ENCODE measurements at regions not wholly inside any gene's neighbourhood (a gene's known extent, or its start where the extent isn't known, plus 50 kb on each side); places are given as distances from the start of the nearest gene placed in this dataset.
"Not testable (repeated sequence)": the region's sequence is repeated elsewhere in the genome, so short reads cannot be mapped to it uniquely, and the experiment has no call there.

- TF ChIP-seq POLR2A, EP300 (IDR thresholded peaks at IDR 0.05): not testable (repeated sequence)
- TF ChIP-seq, protein P1, sequence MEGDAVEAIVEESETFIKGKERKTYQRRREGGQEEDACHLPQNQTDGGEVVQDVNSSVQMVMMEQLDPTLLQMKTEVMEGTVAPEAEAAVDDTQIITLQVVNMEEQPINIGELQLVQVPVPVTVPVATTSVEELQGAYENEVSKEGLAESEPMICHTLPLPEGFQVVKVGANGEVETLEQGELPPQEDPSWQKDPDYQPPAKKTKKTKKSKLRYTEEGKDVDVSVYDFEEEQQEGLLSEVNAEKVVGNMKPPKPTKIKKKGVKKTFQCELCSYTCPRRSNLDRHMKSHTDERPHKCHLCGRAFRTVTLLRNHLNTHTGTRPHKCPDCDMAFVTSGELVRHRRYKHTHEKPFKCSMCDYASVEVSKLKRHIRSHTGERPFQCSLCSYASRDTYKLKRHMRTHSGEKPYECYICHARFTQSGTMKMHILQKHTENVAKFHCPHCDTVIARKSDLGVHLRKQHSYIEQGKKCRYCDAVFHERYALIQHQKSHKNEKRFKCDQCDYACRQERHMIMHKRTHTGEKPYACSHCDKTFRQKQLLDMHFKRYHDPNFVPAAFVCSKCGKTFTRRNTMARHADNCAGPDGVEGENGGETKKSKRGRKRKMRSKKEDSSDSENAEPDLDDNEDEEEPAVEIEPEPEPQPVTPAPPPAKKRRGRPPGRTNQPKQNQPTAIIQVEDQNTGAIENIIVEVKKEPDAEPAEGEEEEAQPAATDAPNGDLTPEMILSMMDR (IDR thresholded peaks at IDR 0.05): not testable (repeated sequence)
Measured at GRCh38 chr4:169894767-169895166, 131.4 kb downstream of the MFAP3L start.
